Hepatocyte (in vitro differentiated cells): ENCODE measurements at regions not wholly inside any gene's neighbourhood (a gene's known extent, or its start where the extent isn't known, plus 50 kb on each side); places are given as distances from the start of the nearest gene placed in this dataset.
"Not testable (repeated sequence)": the region's sequence is repeated elsewhere in the genome, so short reads cannot be mapped to it uniquely, and the experiment has no call there.

Experiments used
- DNase-seq: peaks from one replicate; pipeline ENCODE4 v3.0.0-alpha.2; 2016; ENCODE audit warnings: low spot score
- H2AFZ ChIP-seq: fragments of 200-600 bp; sonication (generic); 2 replicates; pipeline ENCODE4 v1.6.0; 2016; ENCODE audit warnings: antibody characterized with exemption, mild to moderate bottlenecking
- H3K27ac ChIP-seq: fragments of 200-600 bp; sonication (generic); 2 replicates; pipeline ENCODE4 v1.5.1; 2016; ENCODE audit warnings: mild to moderate bottlenecking
- H3K27me3 ChIP-seq: fragments of 200-600 bp; sonication (generic); 2 replicates; pipeline ENCODE4 v1.6.1; 2016
- H3K36me3 ChIP-seq: fragments of 200-600 bp; sonication (generic); replicated peaks from 2 replicates; pipeline ENCODE4 v1.5.1; 2016; ENCODE audit warnings: low read depth; ENCODE audit not compliant: insufficient read depth
- H3K4me1 ChIP-seq: fragments of 200-600 bp; sonication (generic); 2 replicates; pipeline ENCODE4 v1.5.1; 2016; ENCODE audit warnings: mild to moderate bottlenecking, moderate library complexity; ENCODE audit not compliant: insufficient read depth
- H3K4me2 ChIP-seq: fragments of 200-600 bp; sonication (generic); 2 replicates; pipeline ENCODE4 v1.6.0; 2016
- H3K4me3 ChIP-seq: fragments of 200-600 bp; sonication (generic); 2 replicates; pipeline ENCODE4 v1.5.1; 2016; ENCODE audit warnings: mild to moderate bottlenecking
- H3K79me2 ChIP-seq: fragments of 200-600 bp; sonication (generic); 2 replicates; pipeline ENCODE4 v1.6.0; 2017; ENCODE audit warnings: mild to moderate bottlenecking
- H3K9me2 ChIP-seq: fragments of 200-600 bp; sonication (generic); replicated peaks from 2 replicates; pipeline ENCODE4 v1.6.0; 2017; ENCODE audit warnings: mild to moderate bottlenecking; ENCODE audit not compliant: insufficient read depth
- H3K9me3 ChIP-seq: fragments of 200-600 bp; sonication (generic); 2 replicates; pipeline ENCODE4 v1.5.1; 2016; ENCODE audit warnings: low read depth, mild to moderate bottlenecking
- H4K20me1 ChIP-seq: fragments of 200-600 bp; sonication (generic); 2 replicates; pipeline ENCODE4 v1.6.0; 2016; ENCODE audit warnings: mild to moderate bottlenecking; ENCODE audit not compliant: insufficient read depth, poor library complexity, severe bottlenecking
- EZH2 ChIP-seq: fragments of 200-600 bp; sonication (generic); IDR thresholded peaks from 2 replicates; pipeline ENCODE4 v1.6.1; 2016; ENCODE audit warnings: antibody characterized with exemption, mild to moderate bottlenecking, borderline replicate concordance
- EZH2phosphoT487 ChIP-seq: fragments of 200-600 bp; sonication (generic); IDR thresholded peaks from one replicate; pipeline ENCODE4 v1.6.1; 2018; ENCODE audit warnings: antibody characterized with exemption, mild to moderate bottlenecking, low read depth, moderate library complexity; ENCODE audit not compliant: unreplicated experiment, severe bottlenecking
- WGBS: methylation state at CpG from one replicate; pipeline ENCODE4 v1.1.6; 2016; ENCODE audit warnings: low lambda C conversion rate; ENCODE audit errors: missing lambda C conversion rate; 5-methylcytosine and 5-hydroxymethylcytosine counted together
- TF ChIP-seq, protein P1 (sequence below): fragments of 200-600 bp; sonication (generic); IDR thresholded peaks from 2 replicates; pipeline ENCODE4 v1.5.1; 2016; ENCODE audit warnings: antibody characterized with exemption, mild to moderate bottlenecking; ENCODE audit not compliant: poor library complexity

DNA sequence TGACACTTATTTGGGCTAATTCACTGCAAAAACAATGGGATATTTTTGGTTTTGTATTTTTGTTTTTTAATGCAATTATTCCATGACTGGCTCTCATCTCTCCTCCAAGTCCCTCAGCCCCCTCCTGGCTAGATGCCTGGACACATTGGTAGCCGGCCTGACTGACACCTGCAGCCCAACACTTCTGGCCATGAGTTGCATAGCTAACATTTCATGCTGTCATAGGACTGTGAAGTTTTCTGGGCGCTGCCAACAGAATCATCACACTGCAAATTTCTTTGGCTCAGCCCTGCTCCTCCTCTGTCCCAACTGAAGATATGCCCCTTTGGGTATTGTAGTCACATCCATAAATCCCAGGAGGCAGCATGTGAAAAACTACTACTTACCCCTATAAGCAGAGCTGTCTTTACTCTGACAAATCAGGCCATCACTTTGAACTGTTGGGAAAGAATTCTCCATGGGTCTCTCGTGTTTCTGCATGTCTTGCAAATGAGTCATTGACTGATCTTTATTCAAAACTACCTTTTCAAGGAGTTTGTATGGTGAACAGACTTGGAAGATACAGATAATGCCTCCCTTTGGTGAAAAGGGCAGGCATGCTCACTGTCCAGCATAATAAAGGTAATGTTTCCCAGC lies 126.7 kb upstream of the LGR5 start:
- H3K4me2 ChIP-seq: no peak overlapping the region
- no peaks in the 10 kb centered on the region for H3K36me3 ChIP-seq
- H3K27me3 ChIP-seq: no peaks in the 10 kb centered on the region
- no peaks in the 10 kb centered on the region for H3K79me2 ChIP-seq
- no peaks in the 10 kb centered on the region for H3K9me3 ChIP-seq
- WGBS: 57% methylated on average over 3 of the region's 3 CpGs
- no peak for TF ChIP-seq EZH2
- TF ChIP-seq, protein P1, sequence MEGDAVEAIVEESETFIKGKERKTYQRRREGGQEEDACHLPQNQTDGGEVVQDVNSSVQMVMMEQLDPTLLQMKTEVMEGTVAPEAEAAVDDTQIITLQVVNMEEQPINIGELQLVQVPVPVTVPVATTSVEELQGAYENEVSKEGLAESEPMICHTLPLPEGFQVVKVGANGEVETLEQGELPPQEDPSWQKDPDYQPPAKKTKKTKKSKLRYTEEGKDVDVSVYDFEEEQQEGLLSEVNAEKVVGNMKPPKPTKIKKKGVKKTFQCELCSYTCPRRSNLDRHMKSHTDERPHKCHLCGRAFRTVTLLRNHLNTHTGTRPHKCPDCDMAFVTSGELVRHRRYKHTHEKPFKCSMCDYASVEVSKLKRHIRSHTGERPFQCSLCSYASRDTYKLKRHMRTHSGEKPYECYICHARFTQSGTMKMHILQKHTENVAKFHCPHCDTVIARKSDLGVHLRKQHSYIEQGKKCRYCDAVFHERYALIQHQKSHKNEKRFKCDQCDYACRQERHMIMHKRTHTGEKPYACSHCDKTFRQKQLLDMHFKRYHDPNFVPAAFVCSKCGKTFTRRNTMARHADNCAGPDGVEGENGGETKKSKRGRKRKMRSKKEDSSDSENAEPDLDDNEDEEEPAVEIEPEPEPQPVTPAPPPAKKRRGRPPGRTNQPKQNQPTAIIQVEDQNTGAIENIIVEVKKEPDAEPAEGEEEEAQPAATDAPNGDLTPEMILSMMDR: no peak
- TF ChIP-seq EZH2phosphoT487: no peak
- peak; percentile 16 for DNase-seq
- no peaks in the 10 kb centered on the region for H4K20me1 ChIP-seq
- H2AFZ ChIP-seq: no peak overlapping the region
- H3K9me2 ChIP-seq: no peaks in the 10 kb centered on the region
- H3K4me3 ChIP-seq: no peak overlapping the region
- H3K4me1 ChIP-seq: no peaks in the 10 kb centered on the region
- H3K27ac ChIP-seq: peak overlapping the region; percentile 59

DNA sequence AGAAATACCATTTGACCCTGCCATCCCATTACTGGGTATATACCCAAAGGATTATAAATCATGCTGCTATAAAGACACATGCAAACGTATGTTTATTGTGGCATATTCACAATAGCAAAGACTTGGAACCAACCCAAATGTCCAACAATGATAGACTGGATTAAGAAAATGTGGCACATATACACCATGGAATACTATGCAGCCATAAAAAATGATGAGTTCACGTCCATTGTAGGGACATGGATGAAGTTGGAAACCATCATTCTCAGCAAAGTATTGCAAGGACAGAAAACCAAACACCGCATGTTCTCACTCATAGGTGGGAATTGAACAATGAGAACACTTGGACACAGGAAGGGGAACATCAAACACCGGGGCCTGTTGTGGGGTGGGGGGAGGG lies 128.0 kb upstream of the LGR5 start:
- not testable (repeated sequence) for H2AFZ ChIP-seq, H3K36me3 ChIP-seq, H3K4me1 ChIP-seq, H3K9me3 ChIP-seq, H4K20me1 ChIP-seq, DNase-seq, H3K4me2 ChIP-seq, H3K79me2 ChIP-seq, H3K4me3 ChIP-seq, H3K27ac ChIP-seq, H3K9me2 ChIP-seq, H3K27me3 ChIP-seq
- WGBS: 91% methylated on average over 4 of the region's 4 CpGs

DNA sequence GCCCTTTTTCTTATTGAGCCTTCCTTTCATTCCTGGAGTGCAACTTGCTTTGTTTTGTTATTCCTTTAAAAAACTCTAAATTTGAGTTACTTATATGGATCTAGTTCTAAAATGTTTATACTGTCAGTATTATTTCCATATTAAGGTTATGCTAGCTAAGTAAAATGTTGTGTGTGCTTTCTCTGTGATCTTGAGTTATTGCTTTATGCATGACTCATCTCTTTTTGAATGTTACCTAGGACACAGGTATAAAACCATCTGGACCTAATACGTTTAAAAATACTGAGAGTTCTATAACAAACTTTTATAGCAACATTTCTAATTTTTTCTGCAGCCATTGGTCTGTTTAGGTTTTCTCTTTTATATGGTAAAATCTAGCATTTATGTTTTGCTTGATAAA lies 132.8 kb upstream of the LGR5 start:
- H3K9me3 ChIP-seq: no peaks in the 10 kb centered on the region
- WGBS: 86% methylated on average over 1 of the region's 1 CpG
- H2AFZ ChIP-seq: no peak overlapping the region
- TF ChIP-seq EZH2phosphoT487 (no peak), EZH2 (no peak)
- TF ChIP-seq, protein P1: no peak
- no peak overlapping the region for H3K4me2 ChIP-seq
- H4K20me1 ChIP-seq: no peaks in the 10 kb centered on the region
- no peaks in the 10 kb centered on the region for H3K4me1 ChIP-seq
- H3K36me3 ChIP-seq: no peaks in the 10 kb centered on the region
- no peak for DNase-seq
- H3K79me2 ChIP-seq: no peaks in the 10 kb centered on the region
- no peak overlapping the region for H3K27ac ChIP-seq
- H3K4me3 ChIP-seq: no peak overlapping the region
- H3K27me3 ChIP-seq: no peaks in the 10 kb centered on the region
- no peaks in the 10 kb centered on the region for H3K9me2 ChIP-seq

DNA sequence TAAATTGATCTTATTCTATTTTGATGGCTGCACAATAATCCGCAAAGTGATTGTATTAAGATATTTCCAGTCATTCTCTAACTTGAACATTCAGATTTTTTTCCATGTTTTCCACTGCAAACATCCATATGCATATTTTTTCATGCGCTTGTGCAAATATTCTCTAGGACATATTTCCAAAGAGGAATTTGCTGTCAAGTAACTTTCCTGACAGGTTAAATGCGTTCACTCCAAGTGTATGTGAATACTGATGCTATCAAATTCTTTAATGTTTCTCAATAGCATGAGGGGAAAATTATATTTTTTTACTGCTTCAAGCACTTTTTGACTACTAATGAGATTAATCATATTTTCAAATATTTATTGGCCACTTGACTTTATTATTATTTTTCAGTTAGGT lies 135.3 kb upstream of the LGR5 start:
- no peaks in the 10 kb centered on the region for H4K20me1 ChIP-seq
- no peaks in the 10 kb centered on the region for H3K4me1 ChIP-seq
- no peaks in the 10 kb centered on the region for H3K27me3 ChIP-seq
- no peaks in the 10 kb centered on the region for H3K9me3 ChIP-seq
- no peaks in the 10 kb centered on the region for H3K36me3 ChIP-seq
- no peak overlapping the region for H2AFZ ChIP-seq
- no peak for DNase-seq
- no peak overlapping the region for H3K4me2 ChIP-seq
- H3K27ac ChIP-seq: no peak overlapping the region
- H3K9me2 ChIP-seq: no peaks in the 10 kb centered on the region
- no peaks in the 10 kb centered on the region for H3K79me2 ChIP-seq
- 96% methylated on average over 3 of the region's 3 CpGs for WGBS
- TF ChIP-seq, protein P1: no peak
- TF ChIP-seq EZH2phosphoT487 (no peak), EZH2 (no peak)
- H3K4me3 ChIP-seq: no peak overlapping the region
